Right cardiac atrium (tissue), 5 donors: ENCODE measurements at regions not wholly inside any gene's neighbourhood (a gene's known extent, or its start where the extent isn't known, plus 50 kb on each side); places are given as distances from the start of the nearest gene placed in this dataset.
"Not testable (repeated sequence)": the region's sequence is repeated elsewhere in the genome, so short reads cannot be mapped to it uniquely, and the experiment has no call there.

ENCODE experiments used
- ATAC-seq, 2 donors: fragments of 200-7000 bp; cut with Tn5 transposase; one replicate each; pipeline versions ENCODE4 v1.8.0 to v1.9.1; 2020; ENCODE audit warnings: moderate library complexity in 2 of 2, mild to moderate bottlenecking in 1 of 2
- DNase-seq, 3 donors: peaks; one replicate each; pipeline ENCODE4 v3.0.0-alpha.2; 2020
- H3K27ac ChIP-seq: one replicate; pipeline ENCODE4 v1.5.1; 2013; ENCODE audit warnings: mild to moderate bottlenecking, low read length, control low read depth, moderate library complexity
- H3K27me3 ChIP-seq: one replicate; pipeline ENCODE4 v1.6.1; 2013; ENCODE audit not compliant: control insufficient read depth, insufficient read depth
- H3K4me1 ChIP-seq: one replicate; pipeline ENCODE4 v1.6.1; 2013; ENCODE audit warnings: low read length; ENCODE audit not compliant: control insufficient read depth, insufficient read depth
- H3K4me3 ChIP-seq: one replicate; pipeline ENCODE4 v1.5.1; 2013; ENCODE audit warnings: low read length, control low read depth
- H3K9me3 ChIP-seq: one replicate; pipeline ENCODE4 v1.6.1; 2013; ENCODE audit warnings: low read length; ENCODE audit not compliant: control insufficient read depth
- WGBS: extraction: QIAGEN DNeasy Blood & Tissue Kit; methylation state at CpG from one replicate; pipeline ENCODE4 v1.1.7; 2013; 5-methylcytosine and 5-hydroxymethylcytosine counted together
- intact Hi-C, 4 donors: fragments of 100-400 bp; cut with DNase I; formaldehyde crosslinking; loops; one replicate each; pipeline versions ENCODE4 v1.11.0 to v1.14.0; 2022 to 2023
- donor health status: healthy with polysubstance abuse.
- donor health status: DM: no; HTN: yes; CAD: no.
- donor health status: DM: no; HTN: no; CAD: no.
- donor health status: DM: no; HTN: yes; CAD: no; lungs with severe emphysema.
- donor health status: DM: yes; HTN: yes; CAD: no.

GRCh38 chrX:13420545-13421183, 100.8 kb upstream of the ATXN3L start:
- ATAC-seq, result no peak
- no peak overlapping the region for H3K4me3 ChIP-seq
- 92% methylated on average over 4 of the region's 4 CpGs for WGBS
- H3K27ac ChIP-seq, result peak overlapping the region; percentile 37
- no peaks in the 10 kb centered on the region for H3K27me3 ChIP-seq
- DNase-seq, result no peak
- intact Hi-C loops, result no loop called here
- no peaks in the 10 kb centered on the region for H3K4me1 ChIP-seq
- H3K9me3 ChIP-seq, result no peaks in the 10 kb centered on the region

GRCh38 chrX:13419918-13420317, 100.1 kb upstream of the ATXN3L start:
- ATAC-seq, result no peak
- Histone ChIP-seq H3K27ac (no peak overlapping the region), H3K4me1 (no peaks in the 10 kb centered on the region), H3K9me3 (no peaks in the 10 kb centered on the region), H3K4me3 (no peak overlapping the region), H3K27me3 (no peaks in the 10 kb centered on the region)
- no peak for DNase-seq
- intact Hi-C loops, result no loop called here
- 94% methylated on average over 9 of the region's 9 CpGs for WGBS

GRCh38 chrX:13419276-13419675, 99.4 kb upstream of the ATXN3L start:
- DNase-seq, result no peak
- Histone ChIP-seq H3K4me3 (no peak overlapping the region), H3K9me3 (no peaks in the 10 kb centered on the region), H3K27me3 (no peaks in the 10 kb centered on the region), H3K27ac (no peak overlapping the region), H3K4me1 (no peaks in the 10 kb centered on the region)
- WGBS, result 83% methylated on average over 9 of the region's 9 CpGs
- ATAC-seq, result no peak
- intact Hi-C loops, result no loop called here

- Histone ChIP-seq H3K4me3 (no peak overlapping the region), H3K27ac (no peak overlapping the region), H3K9me3 (no peaks in the 10 kb centered on the region), H3K4me1 (no peaks in the 10 kb centered on the region), H3K27me3 (no peaks in the 10 kb centered on the region)
- DNase-seq (no peak), ATAC-seq (no peak)
- intact Hi-C loops, result no loop called here
- WGBS, result 80% methylated on average over 8 of the region's 8 CpGs
Observed at GRCh38 chrX:13418126-13419097, 98.6 kb upstream of the ATXN3L start.

GRCh38 chrX:13415509-13415908, 95.7 kb upstream of the ATXN3L start:
- H3K27ac ChIP-seq, result no peak overlapping the region
- no peaks in the 10 kb centered on the region for H3K9me3 ChIP-seq
- H3K4me1 ChIP-seq, result no peaks in the 10 kb centered on the region
- no peaks in the 10 kb centered on the region for H3K27me3 ChIP-seq
- 69% methylated on average over 7 of the region's 7 CpGs for WGBS
- DNase-seq (no peak), ATAC-seq (no peak)
- H3K4me3 ChIP-seq, result no peak overlapping the region
- intact Hi-C loops, result no loop called here

GRCh38 chrX:13414006-13414647, 94.3 kb upstream of the ATXN3L start:
- H3K4me1 ChIP-seq, result no peaks in the 10 kb centered on the region
- no peaks in the 10 kb centered on the region for H3K9me3 ChIP-seq
- H3K27me3 ChIP-seq, result no peaks in the 10 kb centered on the region
- intact Hi-C loops, result no loop called here
- H3K27ac ChIP-seq, result no peak overlapping the region
- DNase-seq, result no peak
- WGBS, result 96% methylated on average over 8 of the region's 8 CpGs
- H3K4me3 ChIP-seq, result no peak overlapping the region
- no peak for ATAC-seq

- no peak overlapping the region for H3K4me3 ChIP-seq
- intact Hi-C loops, result no loop called here
- H3K27me3 ChIP-seq, result no peaks in the 10 kb centered on the region
- no peaks in the 10 kb centered on the region for H3K9me3 ChIP-seq
- no peaks in the 10 kb centered on the region for H3K4me1 ChIP-seq
- no peak overlapping the region for H3K27ac ChIP-seq
- DNase-seq (no peak), ATAC-seq (no peak)
- WGBS, result 69% methylated on average over 8 of the region's 8 CpGs
Observed at GRCh38 chrX:13412208-13412600, 92.4 kb upstream of the ATXN3L start.

GRCh38 chrX:13411496-13412207, 91.8 kb upstream of the ATXN3L start:
- H3K27me3 ChIP-seq, result no peaks in the 10 kb centered on the region
- no peak overlapping the region for H3K4me3 ChIP-seq
- ATAC-seq (no peak), DNase-seq (no peak)
- intact Hi-C loops, result no loop called here
- 83% methylated on average over 10 of the region's 10 CpGs for WGBS
- H3K27ac ChIP-seq, result no peak overlapping the region
- H3K9me3 ChIP-seq, result no peaks in the 10 kb centered on the region
- H3K4me1 ChIP-seq, result no peaks in the 10 kb centered on the region

- WGBS, result 100% methylated on average over 1 of the region's 1 CpG
- intact Hi-C loops, H3K4me3 ChIP-seq, H3K27me3 ChIP-seq, H3K27ac ChIP-seq, H3K9me3 ChIP-seq, ATAC-seq, DNase-seq, H3K4me1 ChIP-seq: not testable (repeated sequence)
Observed at GRCh38 chrX:13408599-13408998, 88.7 kb upstream of the ATXN3L start.

GRCh38 chrX:13404777-13405176, 84.9 kb upstream of the ATXN3L start:
- ATAC-seq, H3K9me3 ChIP-seq, intact Hi-C loops, H3K4me1 ChIP-seq, H3K27ac ChIP-seq, H3K27me3 ChIP-seq, H3K4me3 ChIP-seq: not testable (repeated sequence)
- WGBS, result 58% methylated on average over 7 of the region's 7 CpGs
- DNase-seq, result peak in 1 of 3 donors; percentile 45
